ENCODE measurements at regions not wholly inside any gene's neighbourhood (a gene's known extent, or its start where the extent isn't known, plus 50 kb on each side); places are given as distances from the start of the nearest gene placed in this dataset.

- H3K9me3 ChIP-seq (ENCODE audit: control insufficient read depth in 1 of 2, insufficient read depth in 1 of 2, low read length in 2 of 2), result no peaks in the 10 kb centered on the region
- POLR2A ChIA-PET, result no interaction called here
- H3K4me3 Mint-ChIP-seq, result no peak overlapping the region
- CTCF ChIA-PET, result no interaction called here
- H3K27ac ChIP-seq (ENCODE audit: low read depth in 1 of 2, low read length in 2 of 2), result no peak overlapping the region
- H3K36me3 ChIP-seq (ENCODE audit: insufficient read depth, low read length), result no peaks in the 10 kb centered on the region
- no peak overlapping the region for H3K27ac Mint-ChIP-seq
- ATAC-seq (ENCODE audit: poor library complexity) (no peak), DNase-seq (no peak)
- no peaks in the 10 kb centered on the region for H3K4me1 ChIP-seq (ENCODE audit: insufficient read depth, low read length)
- no peaks in the 10 kb centered on the region for H3K9me3 Mint-ChIP-seq
- H3K36me3 Mint-ChIP-seq (ENCODE audit: low read depth), result no peaks in the 10 kb centered on the region
- H3K27me3 Mint-ChIP-seq, result no peaks in the 10 kb centered on the region
- intact Hi-C loops (cut with DNase I, micrococcal nuclease), result no loop called here
- no peak for TF ChIP-seq CTCF (IDR thresholded peaks at IDR 0.05)
- no peaks in the 10 kb centered on the region for H3K4me1 Mint-ChIP-seq (ENCODE audit: low read depth)
- H3K4me3 ChIP-seq (ENCODE audit: low read length), result no peak overlapping the region
- no peaks in the 10 kb centered on the region for H3K27me3 ChIP-seq (ENCODE audit: control insufficient read depth in 1 of 2, insufficient read depth in 2 of 2, low read length in 2 of 2)
Measured at GRCh38 chr2:223538920-223539440, 63.2 kb downstream of the SCG2 start.

GRCh38 chr2:223541546-223541945, 60.6 kb downstream of the SCG2 start:
- H3K36me3 ChIP-seq (ENCODE audit: insufficient read depth, low read length), result no peaks in the 10 kb centered on the region
- no peak for TF ChIP-seq CTCF (IDR thresholded peaks at IDR 0.05)
- ChIA-PET POLR2A (no interaction called here), CTCF (no interaction called here)
- H3K27ac Mint-ChIP-seq, result no peak overlapping the region
- H3K27me3 ChIP-seq (ENCODE audit: control insufficient read depth in 1 of 2, insufficient read depth in 2 of 2, low read length in 2 of 2), result no peaks in the 10 kb centered on the region
- intact Hi-C loops (cut with DNase I, micrococcal nuclease), result no loop called here
- DNase-seq (no peak), ATAC-seq (ENCODE audit: poor library complexity) (no peak)
- H3K9me3 Mint-ChIP-seq, result no peaks in the 10 kb centered on the region
- no peak overlapping the region for H3K4me3 ChIP-seq (ENCODE audit: low read length)
- no peaks in the 10 kb centered on the region for H3K4me1 Mint-ChIP-seq (ENCODE audit: low read depth)
- H3K4me3 Mint-ChIP-seq, result no peak overlapping the region
- no peaks in the 10 kb centered on the region for H3K27me3 Mint-ChIP-seq
- no peak overlapping the region for H3K27ac ChIP-seq (ENCODE audit: low read depth in 1 of 2, low read length in 2 of 2)
- no peaks in the 10 kb centered on the region for H3K4me1 ChIP-seq (ENCODE audit: insufficient read depth, low read length)
- H3K36me3 Mint-ChIP-seq (ENCODE audit: low read depth), result no peaks in the 10 kb centered on the region
- H3K9me3 ChIP-seq (ENCODE audit: control insufficient read depth in 1 of 2, insufficient read depth in 1 of 2, low read length in 2 of 2), result no peaks in the 10 kb centered on the region

GRCh38 chr2:223542501-223542900, 59.7 kb downstream of the SCG2 start:
- ChIA-PET POLR2A (no interaction called here), CTCF (no interaction called here)
- intact Hi-C loops (cut with DNase I, micrococcal nuclease), result no loop called here
- Histone ChIP-seq H3K4me1 (ENCODE audit: insufficient read depth, low read length) (no peaks in the 10 kb centered on the region), H3K9me3 (ENCODE audit: control insufficient read depth in 1 of 2, insufficient read depth in 1 of 2, low read length in 2 of 2) (no peaks in the 10 kb centered on the region), H3K27me3 (ENCODE audit: control insufficient read depth in 1 of 2, insufficient read depth in 2 of 2, low read length in 2 of 2) (no peaks in the 10 kb centered on the region), H3K27ac (ENCODE audit: low read depth in 1 of 2, low read length in 2 of 2) (no peak overlapping the region), H3K4me3 (ENCODE audit: low read length) (no peak overlapping the region), H3K36me3 (ENCODE audit: insufficient read depth, low read length) (no peaks in the 10 kb centered on the region)
- no peak for TF ChIP-seq CTCF (IDR thresholded peaks at IDR 0.05)
- DNase-seq, result no peak
- ATAC-seq (ENCODE audit: poor library complexity), result no peak
- Mint-ChIP-seq H3K27ac (no peak overlapping the region), H3K36me3 (ENCODE audit: low read depth) (no peaks in the 10 kb centered on the region), H3K4me1 (ENCODE audit: low read depth) (no peaks in the 10 kb centered on the region), H3K9me3 (no peaks in the 10 kb centered on the region), H3K27me3 (no peaks in the 10 kb centered on the region), H3K4me3 (no peak overlapping the region)

Measured in CD4-positive, alpha-beta T cell (primary cell).